HFF-Myc (cell line): ENCODE measurements at regions not wholly inside any gene's neighbourhood (a gene's known extent, or its start where the extent isn't known, plus 50 kb on each side); places are given as distances from the start of the nearest gene placed in this dataset.
A peak's percentile ranks its signal among the peaks of the same experiment; 100 is the strongest.

ENCODE experiments used
- DNase-seq: peaks from one replicate; pipeline ENCODE4 v3.0.0-alpha.2; 2011; ENCODE audit warnings: low read depth; ENCODE audit errors: extremely low read depth
- H3K4me3 ChIP-seq: replicated peaks from 2 replicates; pipeline ENCODE4 v1.5.1; 2011; ENCODE audit warnings: low read depth, mild to moderate bottlenecking, control low read depth, low read length
- TF ChIP-seq, protein P1 (sequence below): IDR thresholded peaks from 2 replicates; pipeline ENCODE4 v1.5.1; 2012; ENCODE audit warnings: mild to moderate bottlenecking, low read depth, low read length, control low read depth; ENCODE audit errors: missing control alignments

DNA sequence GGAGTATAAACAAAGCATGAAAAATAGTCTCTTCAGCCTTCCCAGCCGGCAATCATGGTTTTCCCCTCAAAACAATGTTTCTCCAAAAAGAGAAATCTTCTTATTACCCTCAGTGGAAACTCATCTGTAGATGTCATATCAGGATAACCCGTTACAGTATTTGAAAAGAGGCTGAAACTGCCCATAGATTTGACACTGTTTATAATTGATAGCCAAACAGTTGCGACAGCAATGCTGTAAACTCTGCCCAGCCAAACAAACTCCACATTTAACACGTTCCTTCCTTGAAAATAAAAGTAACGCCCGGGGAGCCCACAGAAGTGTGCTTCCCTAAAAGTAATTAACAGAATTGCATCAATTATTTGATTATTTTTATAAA is 201.3 kb upstream of the FOXN3 start:
- H3K4me3 ChIP-seq, result peak overlapping the region; percentile 71
- TF ChIP-seq, protein P1, sequence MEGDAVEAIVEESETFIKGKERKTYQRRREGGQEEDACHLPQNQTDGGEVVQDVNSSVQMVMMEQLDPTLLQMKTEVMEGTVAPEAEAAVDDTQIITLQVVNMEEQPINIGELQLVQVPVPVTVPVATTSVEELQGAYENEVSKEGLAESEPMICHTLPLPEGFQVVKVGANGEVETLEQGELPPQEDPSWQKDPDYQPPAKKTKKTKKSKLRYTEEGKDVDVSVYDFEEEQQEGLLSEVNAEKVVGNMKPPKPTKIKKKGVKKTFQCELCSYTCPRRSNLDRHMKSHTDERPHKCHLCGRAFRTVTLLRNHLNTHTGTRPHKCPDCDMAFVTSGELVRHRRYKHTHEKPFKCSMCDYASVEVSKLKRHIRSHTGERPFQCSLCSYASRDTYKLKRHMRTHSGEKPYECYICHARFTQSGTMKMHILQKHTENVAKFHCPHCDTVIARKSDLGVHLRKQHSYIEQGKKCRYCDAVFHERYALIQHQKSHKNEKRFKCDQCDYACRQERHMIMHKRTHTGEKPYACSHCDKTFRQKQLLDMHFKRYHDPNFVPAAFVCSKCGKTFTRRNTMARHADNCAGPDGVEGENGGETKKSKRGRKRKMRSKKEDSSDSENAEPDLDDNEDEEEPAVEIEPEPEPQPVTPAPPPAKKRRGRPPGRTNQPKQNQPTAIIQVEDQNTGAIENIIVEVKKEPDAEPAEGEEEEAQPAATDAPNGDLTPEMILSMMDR, result no peak
- no peak for DNase-seq

DNA sequence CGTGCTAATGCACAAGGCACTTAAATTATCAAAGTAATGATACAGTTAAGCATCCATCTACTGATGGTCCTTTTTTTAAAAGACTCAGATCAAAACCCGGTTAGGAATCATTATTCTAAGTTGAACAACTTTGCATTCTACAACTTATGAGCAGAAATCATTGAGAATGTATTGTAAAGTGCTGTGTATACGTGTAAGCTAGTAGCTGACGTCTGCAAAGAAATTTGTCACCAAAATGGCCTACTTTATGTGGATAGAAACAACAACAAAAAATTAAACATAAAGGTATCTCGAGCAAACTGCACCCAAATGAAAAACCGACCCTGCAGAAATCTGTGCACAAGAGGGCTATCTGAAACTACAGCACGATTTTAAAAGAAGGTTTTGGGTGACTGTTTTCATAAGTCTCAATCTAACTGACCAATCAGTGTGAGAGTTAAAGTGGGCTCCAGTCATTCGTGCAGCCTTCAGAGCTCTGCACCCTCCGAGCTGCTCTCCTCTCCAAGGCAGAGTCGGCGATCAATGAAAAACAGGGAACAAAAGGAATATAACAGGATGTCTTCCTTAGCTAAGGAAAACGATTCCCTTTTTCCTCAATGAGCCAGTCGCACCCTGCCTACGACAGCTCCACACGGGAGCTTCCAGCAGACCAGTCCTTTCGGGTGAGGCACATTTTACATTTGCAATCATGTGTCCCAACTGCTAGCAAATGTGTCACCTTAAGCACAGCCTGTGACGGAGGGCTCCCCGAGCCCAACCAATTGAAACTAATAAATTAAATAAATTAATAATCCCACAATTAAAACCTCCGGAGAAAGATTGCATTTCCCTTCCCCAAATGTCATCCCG is 200.7 kb upstream of the FOXN3 start:
- H3K4me3 ChIP-seq, result peak overlapping the region; percentile 71
- TF ChIP-seq, protein P1, result no peak
- no peak for DNase-seq

DNA sequence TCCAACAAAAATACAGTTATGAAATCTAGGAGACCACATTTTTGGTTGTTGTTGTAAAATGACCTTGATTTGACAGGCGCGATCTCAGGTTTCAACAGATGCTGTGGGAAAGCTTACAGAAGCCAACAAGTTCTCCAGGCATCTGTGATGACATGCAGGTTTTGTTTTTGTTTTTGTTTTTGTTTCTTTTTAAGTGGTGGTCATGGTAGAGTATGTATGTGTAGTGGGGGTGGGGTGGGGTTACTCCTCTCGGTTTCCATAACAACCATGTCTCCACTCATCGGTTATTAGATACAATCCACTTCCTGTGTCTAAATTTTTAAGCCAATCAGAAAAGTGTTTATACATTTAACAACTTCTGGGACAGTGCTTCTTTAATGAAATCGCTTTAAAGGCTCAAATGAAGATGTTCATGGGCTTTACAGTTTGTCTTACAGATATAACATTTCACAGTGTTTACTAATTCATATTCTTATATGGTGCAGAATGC is 199.9 kb upstream of the FOXN3 start:
- TF ChIP-seq, protein P1, result no peak
- H3K4me3 ChIP-seq, result peak overlapping the region; percentile 71; the same call in 1 of the 2 replicates
- DNase-seq, result peak; percentile 26

DNA sequence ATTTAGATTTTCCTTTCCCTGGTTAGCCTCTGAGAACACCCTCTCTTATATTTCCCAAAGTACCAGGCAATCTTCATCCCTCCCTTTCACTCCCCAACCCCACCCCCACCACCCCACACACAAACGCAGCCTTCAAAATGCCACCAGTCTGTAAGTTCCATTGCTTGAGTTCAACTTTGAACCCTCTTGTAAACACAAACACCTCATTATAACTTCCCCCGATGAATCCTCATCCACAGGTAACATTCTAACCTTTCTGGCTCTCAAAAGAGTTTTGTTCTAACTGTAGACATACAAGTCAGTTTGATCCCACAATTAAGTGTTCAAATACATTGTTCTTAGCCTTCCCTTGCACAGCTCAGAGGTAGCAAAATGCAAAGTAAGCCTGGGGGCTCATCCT is 199.4 kb upstream of the FOXN3 start:
- TF ChIP-seq, protein P1, result no peak
- no peak for DNase-seq
- H3K4me3 ChIP-seq, result no peak overlapping the region

DNA sequence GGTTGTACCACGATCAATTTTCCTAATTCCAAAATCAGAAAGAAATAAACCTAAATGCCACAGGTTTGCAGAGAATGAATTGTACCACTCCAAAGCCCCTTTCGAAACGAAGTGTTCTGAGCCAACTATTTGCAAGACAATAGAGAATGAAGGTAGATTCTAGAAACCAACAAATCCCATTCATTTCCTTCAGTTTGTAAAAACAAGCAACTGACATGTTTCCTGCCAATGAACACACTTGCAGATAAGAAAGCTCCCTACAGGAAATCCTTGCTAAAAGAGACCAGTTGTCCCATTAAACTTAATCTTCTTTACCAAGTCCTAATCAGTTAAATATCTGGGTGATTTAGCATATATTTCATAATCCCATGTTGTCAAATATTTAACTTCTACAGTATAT is 198.4 kb upstream of the FOXN3 start:
- H3K4me3 ChIP-seq, result no peak overlapping the region

DNA sequence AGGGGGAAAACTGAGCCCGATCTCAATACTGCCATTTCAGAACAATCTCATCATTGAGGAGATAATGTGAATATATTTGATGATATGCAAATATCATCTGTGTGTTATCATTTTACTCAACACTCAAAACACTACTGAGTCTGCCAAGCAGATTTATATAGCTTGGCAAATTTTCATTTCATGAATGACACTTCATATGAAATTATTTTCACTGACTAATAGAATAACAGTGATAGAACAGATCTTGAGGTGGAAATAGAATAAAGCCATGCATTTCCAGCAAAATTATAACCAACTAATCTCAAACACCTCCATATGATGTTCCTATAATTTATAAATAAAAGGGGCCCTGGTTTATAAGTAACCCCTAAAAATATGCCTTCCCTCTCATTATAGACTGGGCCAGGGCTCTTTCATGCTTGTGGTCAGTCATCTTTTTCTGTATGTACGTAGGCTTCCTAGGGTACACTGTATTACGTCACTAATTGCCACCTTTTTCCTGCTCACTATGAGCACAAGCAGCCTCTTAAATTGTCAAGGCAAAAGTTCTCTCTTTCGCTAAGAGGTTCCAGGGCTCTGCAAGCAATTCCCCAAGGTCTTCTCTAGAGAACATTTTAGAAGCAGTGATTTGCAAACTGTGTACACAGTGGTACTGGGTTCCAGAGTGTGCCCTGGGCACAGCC is 197.1 kb upstream of the FOXN3 start:
- TF ChIP-seq, protein P1, result no peak
- DNase-seq, result no peak
- H3K4me3 ChIP-seq, result no peak overlapping the region

More for the DNA sequence above, 198.4 kb upstream of the FOXN3 start:
- DNase-seq, result no peak
- TF ChIP-seq, protein P1, result no peak
